ENCODE measurements at regions not wholly inside any gene's neighbourhood (a gene's known extent, or its start where the extent isn't known, plus 50 kb on each side); places are given as distances from the start of the nearest gene placed in this dataset.

- CTCF ChIA-PET = no interaction called here
- Mint-ChIP-seq H3K36me3 (no peaks in the 10 kb centered on the region), H3K27me3 (ENCODE audit: low read depth) (no peaks in the 10 kb centered on the region), H3K4me1 (peaks cover 13% of the 10 kb centered on the region), H3K4me3 (no peak overlapping the region), H3K27ac (no peak overlapping the region), H3K9me3 (no peaks in the 10 kb centered on the region)
- POLR2A ChIA-PET = no interaction called here
- DNase-seq (ENCODE audit: low spot score) = no peak
- ATAC-seq = no peak
- no peak for TF ChIP-seq CREM (CRISPR knock-in tag; IDR thresholded peaks at IDR 0.05)
- TF ChIP-seq GABPB1 (CRISPR knock-in tag; IDR thresholded peaks at IDR 0.05) = peak; percentile 100
- TF ChIP-seq ZMAT4 (CRISPR knock-in tag; IDR thresholded peaks at IDR 0.05) = no peak
Observed at GRCh38 chr4:74654230-74654681, 140.1 kb downstream of the BTC start.

GRCh38 chr4:74656596-74656995 is 137.7 kb downstream of the BTC start:
- Mint-ChIP-seq H3K36me3 (no peaks in the 10 kb centered on the region), H3K4me1 (peaks cover 4% of the 10 kb centered on the region), H3K27ac (no peak overlapping the region), H3K4me3 (no peak overlapping the region), H3K9me3 (no peaks in the 10 kb centered on the region), H3K27me3 (ENCODE audit: low read depth) (no peaks in the 10 kb centered on the region)
- ATAC-seq = no peak
- no peak for DNase-seq (ENCODE audit: low spot score)
- ChIA-PET CTCF (no interaction called here), POLR2A (no interaction called here)
- TF ChIP-seq TP53 (CRISPR knock-in tag; IDR thresholded peaks at IDR 0.05) (no peak), ATF3 (CRISPR knock-in tag; conservative IDR thresholded peaks at IDR 0.05) (no peak)

GRCh38 chr4:74658116-74658515 is 136.2 kb downstream of the BTC start:
- CTCF ChIA-PET = no interaction called here
- DNase-seq (ENCODE audit: low spot score) (no peak), ATAC-seq (no peak)
- Mint-ChIP-seq H3K36me3 (no peaks in the 10 kb centered on the region), H3K9me3 (no peaks in the 10 kb centered on the region), H3K27ac (no peak overlapping the region), H3K27me3 (ENCODE audit: low read depth) (no peaks in the 10 kb centered on the region), H3K4me1 (peaks cover 9% of the 10 kb centered on the region), H3K4me3 (no peak overlapping the region)
- TF ChIP-seq ESRRA (CRISPR knock-in tag; IDR thresholded peaks at IDR 0.05; ENCODE audit: borderline replicate concordance) (no peak), EMX1 (CRISPR knock-in tag; IDR thresholded peaks at IDR 0.05) (no peak), ZNF317 (CRISPR knock-in tag; IDR thresholded peaks at IDR 0.05; ENCODE audit: borderline replicate concordance, low read depth) (no peak), AR (CRISPR knock-in tag; IDR thresholded peaks at IDR 0.05) (no peak), HMGXB4 (CRISPR knock-in tag; IDR thresholded peaks at IDR 0.05) (no peak), KAT7 (CRISPR knock-in tag; IDR thresholded peaks at IDR 0.05; ENCODE audit: borderline replicate concordance) (no peak)
- POLR2A ChIA-PET = no interaction called here

- CTCF ChIA-PET = no interaction called here
- ATAC-seq (no peak), DNase-seq (ENCODE audit: low spot score) (no peak)
- H3K36me3 Mint-ChIP-seq = no peaks in the 10 kb centered on the region
- H3K27me3 Mint-ChIP-seq (ENCODE audit: low read depth) = no peaks in the 10 kb centered on the region
- POLR2A ChIA-PET = no interaction called here
- TF ChIP-seq GABPB1 (CRISPR knock-in tag; IDR thresholded peaks at IDR 0.05) = peak; percentile 88
- TF ChIP-seq ERG (CRISPR knock-in tag; IDR thresholded peaks at IDR 0.05) = no peak
- H3K9me3 Mint-ChIP-seq = no peaks in the 10 kb centered on the region
- no peak overlapping the region for H3K27ac Mint-ChIP-seq
- peaks cover 23% of the 10 kb centered on the region for H3K4me1 Mint-ChIP-seq
- no peak overlapping the region for H3K4me3 Mint-ChIP-seq
Observed at GRCh38 chr4:74659576-74660411, 134.5 kb downstream of the BTC start.
